T-helper 2 cell treated with Interferon-gamma antibody and Interleukin-4, amounts not matched to agents 100 ng/mL and 5 ng/mL, for 36 hours (primary cell): ENCODE measurements at regions not wholly inside any gene's neighbourhood (a gene's known extent, or its start where the extent isn't known, plus 50 kb on each side); places are given as distances from the start of the nearest gene placed in this dataset.
"Not testable (repeated sequence)": the region's sequence is repeated elsewhere in the genome, so short reads cannot be mapped to it uniquely, and the experiment has no call there.

Experiments
- intact Hi-C: fragments of 100-400 bp; cut with micrococcal nuclease; formaldehyde crosslinking; loops from one replicate; pipeline ENCODE4 v1.15.1; 2023

GRCh38 chr12:104906695-104907094, 51.4 kb downstream of the SLC41A2 start:
- intact Hi-C loops = no loop called here

- intact Hi-C loops = not testable (repeated sequence)
Measured at GRCh38 chr12:104905446-104905845, 52.6 kb downstream of the SLC41A2 start.

- intact Hi-C loops = no loop called here
Measured at GRCh38 chr12:104903648-104904423, 54.3 kb downstream of the SLC41A2 start.

- intact Hi-C loops = no loop called here
Measured at GRCh38 chr12:104902125-104902524, 56.0 kb downstream of the SLC41A2 start.

GRCh38 chr12:104896710-104897109, 61.4 kb downstream of the SLC41A2 start:
- intact Hi-C loops = no loop called here

- intact Hi-C loops = no loop called here
Measured at GRCh38 chr12:104896146-104896545, 61.9 kb downstream of the SLC41A2 start.

- intact Hi-C loops = no loop called here
Measured at GRCh38 chr12:104895415-104895814, 62.7 kb downstream of the SLC41A2 start.

- intact Hi-C loops = no loop called here
Measured at GRCh38 chr12:104890476-104891096, 67.5 kb downstream of the SLC41A2 start.

GRCh38 chr12:104889735-104890134, 68.4 kb downstream of the SLC41A2 start:
- intact Hi-C loops = no loop called here

- intact Hi-C loops = no loop called here
Measured at GRCh38 chr12:104888892-104889291, 69.2 kb downstream of the SLC41A2 start.

GRCh38 chr12:104888481-104888880, 69.6 kb downstream of the SLC41A2 start:
- intact Hi-C loops = no loop called here

- intact Hi-C loops = no loop called here
Measured at GRCh38 chr12:104887452-104887851, 70.6 kb downstream of the SLC41A2 start.

GRCh38 chr12:104886418-104887401, 71.4 kb downstream of the SLC41A2 start:
- intact Hi-C loops = no loop called here

GRCh38 chr12:104878858-104879257, 79.2 kb downstream of the SLC41A2 start:
- intact Hi-C loops = loop anchor here (10.0 kb wide), 1 partner anchor 176 kb away; no protein-coding TSS in a partner anchor

GRCh38 chr12:104877103-104877705, 80.9 kb downstream of the SLC41A2 start:
- intact Hi-C loops = loop anchor here (1.0 to 10.0 kb wide), 3 partner anchors 178 to 496 kb away; no protein-coding TSS in a partner anchor

- intact Hi-C loops = loop anchor here (10.0 kb wide), 1 partner anchor 181 kb away; no protein-coding TSS in a partner anchor
Measured at GRCh38 chr12:104873374-104873773, 84.7 kb downstream of the SLC41A2 start.

GRCh38 chr12:104870797-104871196, 87.3 kb downstream of the SLC41A2 start:
- intact Hi-C loops = loop anchor here (10.0 kb wide), 1 partner anchor 184 kb away; no protein-coding TSS in a partner anchor

GRCh38 chr12:104866291-104866690, 91.8 kb downstream of the SLC41A2 start:
- intact Hi-C loops = no loop called here

GRCh38 chr12:104865080-104865479, 93.0 kb downstream of the SLC41A2 start:
- intact Hi-C loops = no loop called here

GRCh38 chr12:104864668-104865067, 93.4 kb downstream of the SLC41A2 start:
- intact Hi-C loops = no loop called here
